Mesothelial cell of epicardium (in vitro differentiated cells): ENCODE measurements at regions not wholly inside any gene's neighbourhood (a gene's known extent, or its start where the extent isn't known, plus 50 kb on each side); places are given as distances from the start of the nearest gene placed in this dataset.

ENCODE experiments used
- DNase-seq, 2 experiments: peaks; one replicate each; pipeline ENCODE4 v3.0.0; 2021; ENCODE audit warnings: low spot score in 2 of 2; ENCODE audit not compliant: unreplicated experiment in 2 of 2
- H3K27ac Mint-ChIP-seq: 2 replicates; pipeline ENCODE4 v1.8.0; 2021; ENCODE audit warnings: mixed read lengths
- H3K27me3 Mint-ChIP-seq: 2 replicates; pipeline ENCODE4 v1.8.0; 2021; ENCODE audit warnings: low read depth, mixed read lengths
- H3K36me3 Mint-ChIP-seq: 2 replicates; pipeline ENCODE4 v1.8.0; 2021; ENCODE audit warnings: mixed read lengths
- H3K4me1 Mint-ChIP-seq: 2 replicates; pipeline ENCODE4 v1.8.0; 2021; ENCODE audit warnings: mixed read lengths
- H3K4me3 Mint-ChIP-seq: 2 replicates; pipeline ENCODE4 v1.8.0; 2021; ENCODE audit warnings: mild to moderate bottlenecking, moderate library complexity, mixed read lengths
- H3K9me3 Mint-ChIP-seq: 2 replicates; pipeline ENCODE4 v1.8.0; 2021; ENCODE audit warnings: mixed read lengths
- TF ChIP-seq, protein P1 (sequence below): fragments of 200-600 bp; sonication (generic); IDR thresholded peaks from one replicate; pipeline ENCODE4 v1.5.0; 2021; ENCODE audit warnings: antibody characterized with exemption; ENCODE audit not compliant: unreplicated experiment

DNA sequence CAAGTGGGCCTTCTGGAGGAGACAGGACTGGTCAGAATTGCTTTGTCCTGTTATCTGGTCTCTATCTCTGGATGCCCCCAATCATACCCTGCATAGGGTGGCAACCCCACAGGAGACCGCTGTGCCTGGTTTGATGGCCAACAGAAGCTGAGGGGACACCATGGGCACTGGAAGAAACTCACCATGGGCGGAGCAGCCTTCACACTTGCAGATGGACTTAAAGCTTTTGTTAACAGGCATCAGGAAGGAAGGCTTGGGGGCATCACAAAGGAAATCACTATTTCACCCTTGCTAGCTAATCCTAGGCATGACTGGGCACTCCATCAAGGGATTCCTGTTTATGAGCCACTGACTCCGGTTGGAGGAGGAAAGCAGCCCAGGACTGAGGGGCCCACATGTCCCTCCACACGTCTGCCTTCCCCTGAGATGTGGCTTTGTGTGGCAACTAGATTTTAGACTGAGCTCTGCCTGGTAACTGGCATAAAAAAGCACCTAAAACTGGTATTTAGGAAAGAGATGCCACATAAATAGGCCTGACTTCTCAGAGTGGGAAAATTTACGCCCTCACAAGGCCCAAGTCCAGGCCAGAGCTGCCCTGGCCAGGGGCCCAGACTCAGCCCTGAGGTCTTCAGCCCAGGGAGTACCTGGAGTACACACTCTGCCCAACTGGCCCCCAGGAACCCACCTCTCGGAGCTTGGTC, 57.0 kb upstream of the LYVE1 start:
- DNase-seq = no peak
- Mint-ChIP-seq H3K9me3 (no peaks in the 10 kb centered on the region), H3K4me3 (no peak overlapping the region), H3K27ac (no peak overlapping the region), H3K4me1 (no peaks in the 10 kb centered on the region), H3K27me3 (no peaks in the 10 kb centered on the region), H3K36me3 (peaks cover 3% of the 10 kb centered on the region)
- TF ChIP-seq, protein P1, sequence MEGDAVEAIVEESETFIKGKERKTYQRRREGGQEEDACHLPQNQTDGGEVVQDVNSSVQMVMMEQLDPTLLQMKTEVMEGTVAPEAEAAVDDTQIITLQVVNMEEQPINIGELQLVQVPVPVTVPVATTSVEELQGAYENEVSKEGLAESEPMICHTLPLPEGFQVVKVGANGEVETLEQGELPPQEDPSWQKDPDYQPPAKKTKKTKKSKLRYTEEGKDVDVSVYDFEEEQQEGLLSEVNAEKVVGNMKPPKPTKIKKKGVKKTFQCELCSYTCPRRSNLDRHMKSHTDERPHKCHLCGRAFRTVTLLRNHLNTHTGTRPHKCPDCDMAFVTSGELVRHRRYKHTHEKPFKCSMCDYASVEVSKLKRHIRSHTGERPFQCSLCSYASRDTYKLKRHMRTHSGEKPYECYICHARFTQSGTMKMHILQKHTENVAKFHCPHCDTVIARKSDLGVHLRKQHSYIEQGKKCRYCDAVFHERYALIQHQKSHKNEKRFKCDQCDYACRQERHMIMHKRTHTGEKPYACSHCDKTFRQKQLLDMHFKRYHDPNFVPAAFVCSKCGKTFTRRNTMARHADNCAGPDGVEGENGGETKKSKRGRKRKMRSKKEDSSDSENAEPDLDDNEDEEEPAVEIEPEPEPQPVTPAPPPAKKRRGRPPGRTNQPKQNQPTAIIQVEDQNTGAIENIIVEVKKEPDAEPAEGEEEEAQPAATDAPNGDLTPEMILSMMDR = no peak

DNA sequence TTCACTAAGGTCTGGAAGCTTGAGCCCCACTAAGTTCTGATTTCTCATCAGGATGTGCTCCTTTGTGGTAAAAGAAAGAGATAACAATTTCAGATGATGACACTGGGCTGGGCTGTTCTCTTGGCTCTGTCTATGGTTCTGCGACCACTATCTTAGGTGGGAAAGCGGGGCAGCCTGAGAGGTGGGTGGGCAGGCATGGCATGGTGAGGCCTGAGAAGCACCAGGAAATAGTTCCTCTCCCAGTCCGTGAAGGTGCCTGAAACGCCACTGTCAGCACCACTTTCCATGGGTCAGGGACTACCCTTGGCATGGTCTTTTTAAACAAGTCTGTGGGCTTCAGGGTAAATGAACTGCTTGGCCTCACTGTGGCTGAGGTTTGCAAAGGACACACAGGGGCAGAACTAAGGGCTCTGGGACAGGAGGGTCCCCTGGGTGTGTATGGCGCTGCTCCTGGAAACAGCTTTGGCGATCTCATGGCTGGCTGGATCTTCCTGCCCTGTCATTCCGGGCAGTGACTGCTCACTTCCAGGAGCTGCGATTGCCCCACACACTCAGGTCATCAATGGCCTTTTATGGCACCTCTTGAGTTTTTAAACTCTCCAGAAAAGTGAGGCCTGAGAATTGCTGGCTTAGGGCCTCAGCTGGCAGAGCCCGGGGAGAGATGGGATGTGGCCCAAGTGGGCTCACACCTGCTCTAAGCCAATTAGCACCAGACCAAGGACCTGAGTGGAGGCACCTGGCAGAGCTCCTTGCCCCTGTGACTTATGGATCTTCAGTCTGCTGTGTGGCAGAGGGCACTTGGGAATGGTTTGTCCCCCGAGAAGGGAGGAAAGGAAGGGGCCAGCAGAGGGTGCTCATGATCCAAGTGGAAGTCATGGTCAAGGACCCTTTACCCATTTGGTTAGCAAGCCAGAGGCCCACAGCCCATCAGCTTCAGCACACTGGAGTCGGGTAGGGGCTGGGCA, 55.6 kb upstream of the LYVE1 start:
- peaks cover 5% of the 10 kb centered on the region for H3K4me1 Mint-ChIP-seq
- H3K27me3 Mint-ChIP-seq = no peaks in the 10 kb centered on the region
- H3K27ac Mint-ChIP-seq = no peak overlapping the region

DNA sequence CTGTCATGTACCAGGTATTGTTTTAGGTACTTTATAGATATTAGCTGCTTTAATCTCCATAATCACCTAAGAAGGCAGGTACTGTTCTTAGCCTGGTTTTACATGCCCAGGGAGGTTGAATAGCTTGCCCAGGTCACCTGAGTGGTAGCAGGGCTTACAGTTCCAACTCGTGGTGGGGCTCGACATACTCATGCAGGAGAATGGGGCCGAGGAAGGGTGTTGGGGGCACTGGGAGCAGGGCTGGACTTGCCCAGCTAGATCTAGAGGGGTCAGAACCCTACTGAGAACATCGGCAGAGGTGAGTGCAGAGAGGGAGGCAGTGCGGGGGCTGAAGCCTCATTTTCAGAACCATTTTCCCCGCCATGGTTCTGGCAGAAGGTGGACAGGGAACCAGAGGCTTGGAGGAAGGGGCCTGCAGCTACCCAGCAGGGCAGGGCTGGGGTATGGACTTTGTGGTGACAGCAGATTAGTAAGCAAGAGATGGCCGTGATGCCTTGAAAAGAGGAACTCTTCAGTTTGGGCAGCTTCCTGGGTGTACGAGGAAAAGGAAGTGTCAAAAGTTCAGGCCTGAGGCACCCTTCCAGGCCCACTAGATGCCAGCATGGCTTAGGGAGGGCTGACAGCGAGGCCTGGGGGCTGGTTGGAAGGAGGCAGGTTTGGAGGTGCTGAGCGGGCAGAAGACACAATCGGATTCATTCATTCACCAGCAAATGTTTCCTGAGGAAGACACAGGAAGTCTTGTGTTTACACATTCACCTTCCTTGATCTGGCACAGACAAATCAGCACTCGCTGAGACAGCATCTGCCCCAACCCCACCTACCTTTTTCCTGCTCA, 54.7 kb upstream of the LYVE1 start:
- Mint-ChIP-seq H3K36me3 (no peaks in the 10 kb centered on the region), H3K4me1 (peaks cover 14% of the 10 kb centered on the region), H3K4me3 (no peak overlapping the region), H3K9me3 (no peaks in the 10 kb centered on the region), H3K27me3 (no peaks in the 10 kb centered on the region), H3K27ac (no peak overlapping the region)
- TF ChIP-seq, protein P1 = no peak
- DNase-seq = no peak

More for the DNA sequence above, 55.6 kb upstream of the LYVE1 start:
- DNase-seq = peak in 1 of 2 experiments; percentile 38
- Mint-ChIP-seq H3K36me3 (no peaks in the 10 kb centered on the region), H3K4me3 (no peak overlapping the region), H3K9me3 (no peaks in the 10 kb centered on the region)
- TF ChIP-seq, protein P1 = no peak

DNA sequence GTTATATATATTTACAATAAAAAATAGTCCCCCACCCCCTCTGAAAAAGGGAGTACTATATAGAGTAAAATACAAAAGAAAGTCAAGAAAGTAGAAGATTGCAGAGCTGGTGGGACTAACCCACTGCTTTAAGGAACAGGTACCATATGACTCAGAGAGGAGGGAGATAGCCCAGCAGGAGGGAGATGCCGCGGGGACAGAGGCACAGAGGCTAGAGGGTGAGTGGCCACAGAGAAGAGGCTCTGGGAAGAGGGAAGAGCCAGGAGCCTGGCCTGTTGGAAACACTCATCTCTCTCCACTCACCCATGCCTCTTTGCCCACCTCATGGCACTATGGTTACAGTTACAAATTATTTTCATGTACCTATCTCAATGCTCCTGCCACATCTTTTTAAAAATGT, 53.6 kb upstream of the LYVE1 start:
- DNase-seq = no peak
- H3K27me3 Mint-ChIP-seq = no peaks in the 10 kb centered on the region
- H3K4me3 Mint-ChIP-seq = no peak overlapping the region
- TF ChIP-seq, protein P1 = no peak
- no peak overlapping the region for H3K27ac Mint-ChIP-seq
- H3K36me3 Mint-ChIP-seq = no peaks in the 10 kb centered on the region
- no peaks in the 10 kb centered on the region for H3K9me3 Mint-ChIP-seq
- H3K4me1 Mint-ChIP-seq = peaks cover 23% of the 10 kb centered on the region

DNA sequence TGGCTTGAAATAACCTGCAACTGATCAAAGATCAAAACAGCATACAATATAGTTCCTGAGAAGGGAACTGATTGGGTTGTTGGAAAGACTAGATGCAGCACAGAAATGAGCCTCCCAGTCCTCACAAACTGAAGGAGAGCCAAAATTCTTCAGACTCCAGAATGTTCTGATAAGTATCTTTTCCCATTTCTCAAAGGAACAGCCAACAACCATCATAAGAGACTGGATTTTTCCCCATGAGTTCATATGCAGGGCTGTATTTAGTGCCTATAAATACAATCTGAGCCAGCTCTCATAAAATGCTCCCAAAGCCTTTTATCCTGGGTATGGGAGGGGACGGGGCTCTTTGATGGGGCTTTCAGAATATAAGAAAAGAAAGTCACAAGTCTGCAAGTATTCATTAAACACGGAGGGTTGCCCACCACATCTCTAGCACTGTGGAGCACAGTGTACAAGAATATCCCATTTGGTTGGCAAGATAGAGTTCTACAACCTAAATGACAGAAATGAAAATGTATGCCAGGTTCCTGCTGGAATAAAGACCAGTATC, 50.7 kb upstream of the LYVE1 start:
- no peaks in the 10 kb centered on the region for H3K27me3 Mint-ChIP-seq
- peaks cover 2% of the 10 kb centered on the region for H3K36me3 Mint-ChIP-seq
- H3K4me3 Mint-ChIP-seq = no peak overlapping the region
- H3K27ac Mint-ChIP-seq = peak overlapping the region; percentile 76
- peaks cover 26% of the 10 kb centered on the region for H3K4me1 Mint-ChIP-seq
- no peaks in the 10 kb centered on the region for H3K9me3 Mint-ChIP-seq
- no peak for DNase-seq
- TF ChIP-seq, protein P1 = no peak
